ENCODE measurements at regions not wholly inside any gene's neighbourhood (a gene's known extent, or its start where the extent isn't known, plus 50 kb on each side); places are given as distances from the start of the nearest gene placed in this dataset.

- Histone ChIP-seq H3K4me3 (no peak overlapping the region), H3K36me3 (no peaks in the 10 kb centered on the region), H3K4me1 (no peaks in the 10 kb centered on the region), H3K9me3 (no peaks in the 10 kb centered on the region), H3K27me3 (no peaks in the 10 kb centered on the region), H3K27ac (no peak overlapping the region)
- no peak for DNase-seq (ENCODE audit: low spot score in 2 of 2)
- TF ChIP-seq, protein P1, sequence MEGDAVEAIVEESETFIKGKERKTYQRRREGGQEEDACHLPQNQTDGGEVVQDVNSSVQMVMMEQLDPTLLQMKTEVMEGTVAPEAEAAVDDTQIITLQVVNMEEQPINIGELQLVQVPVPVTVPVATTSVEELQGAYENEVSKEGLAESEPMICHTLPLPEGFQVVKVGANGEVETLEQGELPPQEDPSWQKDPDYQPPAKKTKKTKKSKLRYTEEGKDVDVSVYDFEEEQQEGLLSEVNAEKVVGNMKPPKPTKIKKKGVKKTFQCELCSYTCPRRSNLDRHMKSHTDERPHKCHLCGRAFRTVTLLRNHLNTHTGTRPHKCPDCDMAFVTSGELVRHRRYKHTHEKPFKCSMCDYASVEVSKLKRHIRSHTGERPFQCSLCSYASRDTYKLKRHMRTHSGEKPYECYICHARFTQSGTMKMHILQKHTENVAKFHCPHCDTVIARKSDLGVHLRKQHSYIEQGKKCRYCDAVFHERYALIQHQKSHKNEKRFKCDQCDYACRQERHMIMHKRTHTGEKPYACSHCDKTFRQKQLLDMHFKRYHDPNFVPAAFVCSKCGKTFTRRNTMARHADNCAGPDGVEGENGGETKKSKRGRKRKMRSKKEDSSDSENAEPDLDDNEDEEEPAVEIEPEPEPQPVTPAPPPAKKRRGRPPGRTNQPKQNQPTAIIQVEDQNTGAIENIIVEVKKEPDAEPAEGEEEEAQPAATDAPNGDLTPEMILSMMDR (IDR thresholded peaks at IDR 0.05), result no peak
- intact Hi-C loops (cut with DNase I), result no loop called here
Observed at GRCh38 chr4:86543560-86544309, 50.4 kb upstream of the PTPN13 start.

DNA sequence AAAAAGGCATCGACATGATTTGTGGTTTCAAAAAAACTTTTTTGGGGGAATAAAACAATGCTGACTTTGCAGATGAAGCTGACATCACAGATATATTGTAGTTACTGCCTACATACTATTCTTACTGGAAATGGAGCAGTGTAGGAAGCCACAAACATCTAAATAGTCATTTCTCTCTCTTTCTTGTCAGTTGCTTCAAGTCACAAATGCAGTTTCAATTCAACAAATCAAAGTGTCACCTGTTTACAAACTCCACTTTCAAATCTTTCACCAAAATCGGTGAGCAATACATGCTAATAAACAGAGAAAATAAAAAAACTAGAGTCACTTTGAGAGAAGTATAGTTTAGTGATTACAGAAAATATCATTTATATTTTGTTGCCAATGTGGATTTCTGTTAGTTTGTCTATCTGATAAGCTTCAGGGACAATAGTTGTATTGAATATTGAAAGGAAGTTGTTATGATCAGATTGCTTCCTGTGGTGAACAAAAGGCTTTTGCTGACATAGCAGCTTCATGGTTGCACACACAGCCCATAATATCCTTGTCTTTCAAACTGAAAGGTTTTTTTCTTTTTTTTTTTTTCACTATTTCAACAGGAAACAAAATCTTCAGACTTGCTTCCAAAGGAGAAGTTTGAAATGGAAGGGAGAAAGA lies 49.7 kb upstream of the PTPN13 start:
- Histone ChIP-seq H3K27ac (no peak overlapping the region), H3K27me3 (no peaks in the 10 kb centered on the region), H3K36me3 (no peaks in the 10 kb centered on the region), H3K4me1 (no peaks in the 10 kb centered on the region), H3K4me3 (no peak overlapping the region), H3K9me3 (no peaks in the 10 kb centered on the region)
- TF ChIP-seq, protein P1 (IDR thresholded peaks at IDR 0.05), result no peak
- no peak for DNase-seq (ENCODE audit: low spot score in 2 of 2)
- intact Hi-C loops (cut with DNase I), result no loop called here
